Endodermal cell (in vitro differentiated cells): ENCODE measurements at regions not wholly inside any gene's neighbourhood (a gene's known extent, or its start where the extent isn't known, plus 50 kb on each side); places are given as distances from the start of the nearest gene placed in this dataset.

ENCODE experiments used
- DNase-seq: peaks from one replicate; pipeline ENCODE4 v3.0.0-alpha.2; 2017
- H3K27ac ChIP-seq: 2 replicates; pipeline ENCODE4 v1.5.1; 2013; ENCODE audit warnings: mild to moderate bottlenecking, low read depth, low read length, moderate library complexity
- H3K27me3 ChIP-seq: 2 replicates; pipeline ENCODE4 v1.6.1; 2013; ENCODE audit warnings: mild to moderate bottlenecking, low read length, moderate library complexity; ENCODE audit not compliant: insufficient read depth, control insufficient read depth, poor library complexity, severe bottlenecking
- H3K36me3 ChIP-seq: 2 replicates; pipeline ENCODE4 v1.7.0; 2013; ENCODE audit warnings: mild to moderate bottlenecking, low read length, moderate library complexity; ENCODE audit not compliant: control insufficient read depth, insufficient read depth
- H3K4me1 ChIP-seq: one replicate; pipeline ENCODE4 v1.7.0; 2013; ENCODE audit warnings: low read length; ENCODE audit not compliant: control insufficient read depth, insufficient read depth
- H3K4me3 ChIP-seq: 2 replicates; pipeline ENCODE4 v1.5.1; 2013; ENCODE audit warnings: mild to moderate bottlenecking, low read length, moderate library complexity
- H3K9ac ChIP-seq: 2 replicates; pipeline ENCODE4 v1.6.1; 2013; ENCODE audit warnings: mild to moderate bottlenecking, low read length, moderate library complexity; ENCODE audit not compliant: poor library complexity, severe bottlenecking; ENCODE audit errors: extremely low read depth
- H3K9me3 ChIP-seq: 2 replicates; pipeline ENCODE4 v1.6.1; 2013; ENCODE audit warnings: mild to moderate bottlenecking, low read length, moderate library complexity; ENCODE audit not compliant: control insufficient read depth
- H3K27ac Mint-ChIP-seq: 2 replicates; pipeline ENCODE4 v1.8.0; 2020; ENCODE audit warnings: mixed read lengths
- H3K27me3 Mint-ChIP-seq: 2 replicates; pipeline ENCODE4 v1.8.0; 2021; ENCODE audit warnings: mild to moderate bottlenecking, mixed read lengths; ENCODE audit not compliant: insufficient read depth
- H3K36me3 Mint-ChIP-seq: 2 replicates; pipeline ENCODE4 v1.8.0; 2020; ENCODE audit warnings: low read depth, mixed read lengths
- H3K4me1 Mint-ChIP-seq: 2 replicates; pipeline ENCODE4 v1.8.0; 2020; ENCODE audit warnings: mixed read lengths
- H3K4me3 Mint-ChIP-seq: 2 replicates; pipeline ENCODE4 v1.8.0; 2020; ENCODE audit warnings: mild to moderate bottlenecking, moderate library complexity, mixed read lengths
- H3K9me3 Mint-ChIP-seq: 2 replicates; pipeline ENCODE4 v1.8.0; 2020; ENCODE audit warnings: mild to moderate bottlenecking, mixed read lengths
- WGBS, 2 experiments: methylation state at CpG; one replicate each; pipeline versions ENCODE4 v1.1.5 to v1.1.7; 2013; ENCODE audit warnings: missing lambda C conversion rate in 2 of 2, mixed read lengths in 1 of 2; ENCODE audit not compliant: insufficient coverage in 1 of 2, insufficient read length in 1 of 2; 5-methylcytosine and 5-hydroxymethylcytosine counted together
- TF ChIP-seq, protein P1 (sequence below): fragments of 200-600 bp; sonication (generic); conservative IDR thresholded peaks from 2 replicates; pipeline ENCODE4 v1.5.0; 2021; ENCODE audit warnings: antibody characterized with exemption, mild to moderate bottlenecking

DNA sequence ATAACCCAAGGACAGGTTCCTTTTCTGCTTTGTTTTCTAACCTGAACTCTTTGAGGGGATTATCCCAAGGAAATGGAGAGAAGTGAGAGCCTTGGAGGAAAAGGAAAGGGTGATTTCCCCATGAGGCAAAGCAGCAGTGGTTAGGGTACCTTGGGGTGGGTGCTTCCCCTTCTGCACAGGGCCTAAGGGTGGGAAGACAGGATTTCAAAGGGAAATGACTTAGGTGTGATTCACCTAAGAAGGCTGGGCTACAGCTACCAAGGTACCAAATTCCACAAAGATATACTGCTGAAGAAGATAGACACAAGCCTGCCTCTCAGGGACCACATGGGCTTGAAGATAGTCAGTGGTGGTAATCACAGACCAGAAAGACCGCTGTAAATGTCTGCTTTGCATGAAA is 325.3 kb upstream of the DPH6 start:
- H3K27ac Mint-ChIP-seq = no peak overlapping the region
- H3K4me1 Mint-ChIP-seq = peaks cover 16% of the 10 kb centered on the region
- H3K36me3 ChIP-seq = no peaks in the 10 kb centered on the region
- 96 to 100% methylated on average over 1 of the region's 1 CpG for WGBS, 2 experiments
- H3K27me3 Mint-ChIP-seq = no peaks in the 10 kb centered on the region
- no peaks in the 10 kb centered on the region for H3K4me1 ChIP-seq
- H3K9me3 ChIP-seq = no peaks in the 10 kb centered on the region
- TF ChIP-seq, protein P1, sequence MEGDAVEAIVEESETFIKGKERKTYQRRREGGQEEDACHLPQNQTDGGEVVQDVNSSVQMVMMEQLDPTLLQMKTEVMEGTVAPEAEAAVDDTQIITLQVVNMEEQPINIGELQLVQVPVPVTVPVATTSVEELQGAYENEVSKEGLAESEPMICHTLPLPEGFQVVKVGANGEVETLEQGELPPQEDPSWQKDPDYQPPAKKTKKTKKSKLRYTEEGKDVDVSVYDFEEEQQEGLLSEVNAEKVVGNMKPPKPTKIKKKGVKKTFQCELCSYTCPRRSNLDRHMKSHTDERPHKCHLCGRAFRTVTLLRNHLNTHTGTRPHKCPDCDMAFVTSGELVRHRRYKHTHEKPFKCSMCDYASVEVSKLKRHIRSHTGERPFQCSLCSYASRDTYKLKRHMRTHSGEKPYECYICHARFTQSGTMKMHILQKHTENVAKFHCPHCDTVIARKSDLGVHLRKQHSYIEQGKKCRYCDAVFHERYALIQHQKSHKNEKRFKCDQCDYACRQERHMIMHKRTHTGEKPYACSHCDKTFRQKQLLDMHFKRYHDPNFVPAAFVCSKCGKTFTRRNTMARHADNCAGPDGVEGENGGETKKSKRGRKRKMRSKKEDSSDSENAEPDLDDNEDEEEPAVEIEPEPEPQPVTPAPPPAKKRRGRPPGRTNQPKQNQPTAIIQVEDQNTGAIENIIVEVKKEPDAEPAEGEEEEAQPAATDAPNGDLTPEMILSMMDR = no peak
- no peak overlapping the region for H3K9ac ChIP-seq
- H3K4me3 Mint-ChIP-seq = no peak overlapping the region
- no peak overlapping the region for H3K4me3 ChIP-seq
- H3K36me3 Mint-ChIP-seq = no peaks in the 10 kb centered on the region
- H3K9me3 Mint-ChIP-seq = no peaks in the 10 kb centered on the region
- no peak overlapping the region for H3K27ac ChIP-seq
- peaks cover 7% of the 10 kb centered on the region for H3K27me3 ChIP-seq
- DNase-seq = no peak

DNA sequence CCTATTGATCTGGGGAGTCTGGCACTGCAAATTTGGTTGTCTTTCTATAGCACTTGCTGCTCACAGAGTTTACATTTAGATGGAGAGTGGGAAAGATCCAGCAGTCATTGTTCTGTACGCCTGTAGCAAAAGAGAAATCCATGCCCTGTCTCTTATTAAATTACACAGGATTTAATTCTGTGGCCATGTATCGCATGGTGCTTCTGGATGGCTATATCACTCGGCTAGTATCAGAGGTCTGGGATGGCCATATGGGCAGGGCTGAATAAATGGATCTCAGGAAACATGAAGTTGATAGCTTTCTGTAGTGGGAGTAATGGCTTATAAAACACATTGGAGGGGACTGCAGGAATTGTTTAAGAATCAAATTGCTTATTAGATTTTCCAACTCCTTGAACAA is 325.8 kb upstream of the DPH6 start:
- TF ChIP-seq, protein P1 = no peak
- no peaks in the 10 kb centered on the region for H3K27me3 Mint-ChIP-seq
- WGBS, 2 experiments = 93 to 100% methylated on average over 1 to 3 of the region's 3 CpGs

DNA sequence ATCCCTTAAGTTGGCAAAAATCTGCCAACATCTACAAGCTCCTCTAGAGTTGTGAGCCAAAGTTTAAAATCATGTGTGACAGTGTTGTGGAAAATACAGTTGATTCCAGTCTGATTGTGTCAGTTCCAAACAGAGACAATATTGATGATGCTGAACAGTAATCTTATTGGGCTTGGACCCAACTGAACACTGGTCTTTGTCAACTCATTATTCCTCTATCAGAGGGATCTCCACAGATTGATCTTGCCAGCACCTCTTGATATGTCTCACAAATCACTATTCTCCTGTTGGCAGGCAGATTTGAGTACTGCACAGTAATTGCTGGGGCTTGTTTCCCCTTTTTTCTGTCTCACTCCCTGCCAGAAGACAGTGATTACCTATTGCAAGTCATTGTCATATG is 326.6 kb upstream of the DPH6 start:
- TF ChIP-seq, protein P1 = no peak
- H3K4me3 Mint-ChIP-seq = no peak overlapping the region
- no peak overlapping the region for H3K27ac Mint-ChIP-seq
- Histone ChIP-seq H3K27me3 (peaks cover 7% of the 10 kb centered on the region), H3K9me3 (no peaks in the 10 kb centered on the region), H3K4me3 (no peak overlapping the region), H3K4me1 (no peaks in the 10 kb centered on the region), H3K9ac (no peak overlapping the region), H3K36me3 (no peaks in the 10 kb centered on the region), H3K27ac (no peak overlapping the region)
- H3K27me3 Mint-ChIP-seq = no peaks in the 10 kb centered on the region
- no peaks in the 10 kb centered on the region for H3K36me3 Mint-ChIP-seq
- no peaks in the 10 kb centered on the region for H3K9me3 Mint-ChIP-seq
- peaks cover 10% of the 10 kb centered on the region for H3K4me1 Mint-ChIP-seq
- no peak for DNase-seq

More for the DNA sequence above, 325.8 kb upstream of the DPH6 start:
- no peak overlapping the region for H3K27ac Mint-ChIP-seq
- Histone ChIP-seq H3K27ac (no peak overlapping the region), H3K9me3 (no peaks in the 10 kb centered on the region), H3K27me3 (peaks cover 7% of the 10 kb centered on the region), H3K9ac (no peak overlapping the region), H3K4me3 (no peak overlapping the region), H3K4me1 (no peaks in the 10 kb centered on the region), H3K36me3 (no peaks in the 10 kb centered on the region)
- H3K4me3 Mint-ChIP-seq = no peak overlapping the region
- DNase-seq = no peak
- H3K4me1 Mint-ChIP-seq = peaks cover 16% of the 10 kb centered on the region
- H3K36me3 Mint-ChIP-seq = no peaks in the 10 kb centered on the region
- no peaks in the 10 kb centered on the region for H3K9me3 Mint-ChIP-seq
